ENCODE measurements at regions not wholly inside any gene's neighbourhood (a gene's known extent, or its start where the extent isn't known, plus 50 kb on each side); places are given as distances from the start of the nearest gene placed in this dataset.

GRCh38 chr20:19112828-19113227 lies 99.6 kb upstream of the SLC24A3 start:
- no peak overlapping the region for H3K27ac ChIP-seq (ENCODE audit: low read length)
- H2AFZ ChIP-seq (ENCODE audit: low read length): no peak overlapping the region
- no peaks in the 10 kb centered on the region for H3K9me3 ChIP-seq (replicated peaks; ENCODE audit: insufficient read depth, low read length)
- H3K9me2 ChIP-seq (replicated peaks; ENCODE audit: insufficient read depth, low read length): no peaks in the 10 kb centered on the region
- no peak overlapping the region for H3K9ac ChIP-seq (ENCODE audit: low read length)
- TF ChIP-seq EZH2phosphoT487 (IDR thresholded peaks at IDR 0.05; ENCODE audit: low read length) (no peak), EZH2 (optimal IDR thresholded peaks at IDR 0.05; ENCODE audit: low read depth, low read length) (no peak)
- TF ChIP-seq, protein P1, sequence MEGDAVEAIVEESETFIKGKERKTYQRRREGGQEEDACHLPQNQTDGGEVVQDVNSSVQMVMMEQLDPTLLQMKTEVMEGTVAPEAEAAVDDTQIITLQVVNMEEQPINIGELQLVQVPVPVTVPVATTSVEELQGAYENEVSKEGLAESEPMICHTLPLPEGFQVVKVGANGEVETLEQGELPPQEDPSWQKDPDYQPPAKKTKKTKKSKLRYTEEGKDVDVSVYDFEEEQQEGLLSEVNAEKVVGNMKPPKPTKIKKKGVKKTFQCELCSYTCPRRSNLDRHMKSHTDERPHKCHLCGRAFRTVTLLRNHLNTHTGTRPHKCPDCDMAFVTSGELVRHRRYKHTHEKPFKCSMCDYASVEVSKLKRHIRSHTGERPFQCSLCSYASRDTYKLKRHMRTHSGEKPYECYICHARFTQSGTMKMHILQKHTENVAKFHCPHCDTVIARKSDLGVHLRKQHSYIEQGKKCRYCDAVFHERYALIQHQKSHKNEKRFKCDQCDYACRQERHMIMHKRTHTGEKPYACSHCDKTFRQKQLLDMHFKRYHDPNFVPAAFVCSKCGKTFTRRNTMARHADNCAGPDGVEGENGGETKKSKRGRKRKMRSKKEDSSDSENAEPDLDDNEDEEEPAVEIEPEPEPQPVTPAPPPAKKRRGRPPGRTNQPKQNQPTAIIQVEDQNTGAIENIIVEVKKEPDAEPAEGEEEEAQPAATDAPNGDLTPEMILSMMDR (IDR thresholded peaks at IDR 0.05; ENCODE audit: low read length): no peak
- H3K27me3 ChIP-seq (replicated peaks; ENCODE audit: insufficient read depth, low read length): no peaks in the 10 kb centered on the region
- H3K4me2 ChIP-seq (ENCODE audit: low read depth, low read length): no peak overlapping the region
- no peaks in the 10 kb centered on the region for H3K79me2 ChIP-seq (ENCODE audit: low read length)
- no peaks in the 10 kb centered on the region for H3K4me1 ChIP-seq (ENCODE audit: low read length)
- no peak overlapping the region for H3K4me3 ChIP-seq (ENCODE audit: low read length)
- no peaks in the 10 kb centered on the region for H3K36me3 ChIP-seq (replicated peaks; ENCODE audit: insufficient read depth, low read length)
- H3F3A ChIP-seq (ENCODE audit: insufficient read depth, low read length): no peaks in the 10 kb centered on the region
- no peak for DNase-seq
- no peaks in the 10 kb centered on the region for H4K20me1 ChIP-seq (ENCODE audit: insufficient read depth, low read length)

DNA sequence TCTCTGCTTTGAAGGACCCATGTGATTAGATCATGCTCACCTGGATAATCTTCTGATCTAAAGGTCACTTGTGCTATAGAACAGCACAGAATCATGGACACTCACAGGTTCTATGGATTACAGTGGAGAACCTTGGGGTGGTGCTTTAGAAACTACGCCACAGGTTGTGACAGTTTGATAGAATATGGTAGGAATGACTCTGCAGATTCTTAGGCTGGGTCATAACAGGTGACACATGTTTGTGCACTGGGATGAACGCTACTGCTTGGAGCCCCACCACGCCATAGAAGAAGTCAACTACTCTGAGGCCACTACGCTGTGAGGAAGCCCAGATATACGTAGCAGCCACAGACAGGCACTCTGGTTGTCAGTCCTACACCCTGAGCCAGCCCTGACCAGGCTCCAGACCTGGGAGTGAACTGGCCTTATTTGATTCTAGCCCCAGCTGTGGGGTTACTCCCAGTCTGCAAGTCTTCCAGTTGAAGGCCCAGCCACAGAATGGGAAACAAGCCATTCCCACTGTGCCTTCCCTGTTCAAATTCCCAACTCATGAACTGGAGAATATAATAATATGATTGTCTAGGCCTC lies 99.0 kb upstream of the SLC24A3 start:
- no peaks in the 10 kb centered on the region for H3K36me3 ChIP-seq (replicated peaks; ENCODE audit: insufficient read depth, low read length)
- no peak overlapping the region for H3K4me2 ChIP-seq (ENCODE audit: low read depth, low read length)
- H3F3A ChIP-seq (ENCODE audit: insufficient read depth, low read length): no peaks in the 10 kb centered on the region
- no peaks in the 10 kb centered on the region for H3K9me3 ChIP-seq (replicated peaks; ENCODE audit: insufficient read depth, low read length)
- no peaks in the 10 kb centered on the region for H3K9me2 ChIP-seq (replicated peaks; ENCODE audit: insufficient read depth, low read length)
- no peak overlapping the region for H3K27ac ChIP-seq (ENCODE audit: low read length)
- no peaks in the 10 kb centered on the region for H3K79me2 ChIP-seq (ENCODE audit: low read length)
- H3K4me3 ChIP-seq (ENCODE audit: low read length): no peak overlapping the region
- no peaks in the 10 kb centered on the region for H3K4me1 ChIP-seq (ENCODE audit: low read length)
- no peak overlapping the region for H2AFZ ChIP-seq (ENCODE audit: low read length)
- DNase-seq: no peak
- no peaks in the 10 kb centered on the region for H4K20me1 ChIP-seq (ENCODE audit: insufficient read depth, low read length)
- no peaks in the 10 kb centered on the region for H3K27me3 ChIP-seq (replicated peaks; ENCODE audit: insufficient read depth, low read length)
- H3K9ac ChIP-seq (ENCODE audit: low read length): no peak overlapping the region
- TF ChIP-seq EZH2phosphoT487 (IDR thresholded peaks at IDR 0.05; ENCODE audit: low read length) (no peak), EZH2 (optimal IDR thresholded peaks at IDR 0.05; ENCODE audit: low read depth, low read length) (no peak)
- TF ChIP-seq, protein P1 (IDR thresholded peaks at IDR 0.05; ENCODE audit: low read length): no peak

DNA sequence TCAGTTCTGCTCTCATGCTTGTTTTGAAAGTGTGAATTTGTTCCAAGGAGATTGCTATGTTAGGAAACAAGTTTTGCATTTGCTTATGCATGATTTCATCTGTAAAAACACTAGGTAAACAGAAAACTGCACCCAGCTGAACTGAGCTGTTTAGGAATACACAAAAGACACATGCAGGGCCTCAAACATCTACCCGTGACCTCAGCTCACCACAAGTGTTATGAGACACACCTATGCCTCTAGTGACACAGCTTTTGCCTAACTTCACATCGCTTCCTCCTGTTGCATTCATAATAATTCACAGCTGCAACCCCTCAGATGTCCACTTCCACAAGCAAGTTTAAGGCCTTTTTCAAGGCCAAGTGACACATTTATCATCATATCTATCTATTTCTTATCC lies 98.0 kb upstream of the SLC24A3 start:
- no peak overlapping the region for H3K9ac ChIP-seq (ENCODE audit: low read length)
- no peaks in the 10 kb centered on the region for H3F3A ChIP-seq (ENCODE audit: insufficient read depth, low read length)
- H3K4me2 ChIP-seq (ENCODE audit: low read depth, low read length): no peak overlapping the region
- no peak overlapping the region for H2AFZ ChIP-seq (ENCODE audit: low read length)
- H3K4me3 ChIP-seq (ENCODE audit: low read length): no peak overlapping the region
- H3K27me3 ChIP-seq (replicated peaks; ENCODE audit: insufficient read depth, low read length): no peaks in the 10 kb centered on the region
- TF ChIP-seq EZH2 (optimal IDR thresholded peaks at IDR 0.05; ENCODE audit: low read depth, low read length) (no peak), EZH2phosphoT487 (IDR thresholded peaks at IDR 0.05; ENCODE audit: low read length) (no peak)
- TF ChIP-seq, protein P1 (IDR thresholded peaks at IDR 0.05; ENCODE audit: low read length): no peak
- no peak for DNase-seq
- H3K36me3 ChIP-seq (replicated peaks; ENCODE audit: insufficient read depth, low read length): no peaks in the 10 kb centered on the region
- no peaks in the 10 kb centered on the region for H4K20me1 ChIP-seq (ENCODE audit: insufficient read depth, low read length)
- H3K9me3 ChIP-seq (replicated peaks; ENCODE audit: insufficient read depth, low read length): no peaks in the 10 kb centered on the region
- H3K4me1 ChIP-seq (ENCODE audit: low read length): no peaks in the 10 kb centered on the region
- H3K79me2 ChIP-seq (ENCODE audit: low read length): no peaks in the 10 kb centered on the region
- H3K27ac ChIP-seq (ENCODE audit: low read length): no peak overlapping the region
- H3K9me2 ChIP-seq (replicated peaks; ENCODE audit: insufficient read depth, low read length): no peaks in the 10 kb centered on the region

All from MM.1S (cell line).